Astrocyte (in vitro differentiated cells and primary cell): ENCODE measurements at regions not wholly inside any gene's neighbourhood (a gene's known extent, or its start where the extent isn't known, plus 50 kb on each side); places are given as distances from the start of the nearest gene placed in this dataset.

ENCODE experiments used
- DNase-seq: peaks from one replicate; pipeline ENCODE4 v3.0.0-alpha.2; 2010; ENCODE audit warnings: low read depth
- FAIRE-seq: peaks from 2 replicates; lab custom pipeline; 2011; peaks lifted over from hg19 to GRCh38; lab: Jason Lieb, UNC
- H2AFZ ChIP-seq: 2 replicates; pipeline ENCODE4 v1.6.0; 2012; ENCODE audit warnings: low read depth, low read length, inconsistent platforms
- H3K27ac ChIP-seq: 2 replicates; pipeline ENCODE4 v1.5.1; 2011; ENCODE audit warnings: low read depth, low read length, inconsistent platforms
- H3K27me3 ChIP-seq: 2 replicates; pipeline ENCODE4 v1.6.0; 2011; ENCODE audit warnings: low read length, inconsistent platforms; ENCODE audit not compliant: insufficient read depth
- H3K36me3 ChIP-seq: 2 replicates; pipeline ENCODE4 v1.5.1; 2011; ENCODE audit warnings: low read length, inconsistent platforms; ENCODE audit not compliant: insufficient read depth
- H3K4me1 ChIP-seq: 2 replicates; pipeline ENCODE4 v1.5.1; 2011; ENCODE audit warnings: low read length, inconsistent platforms; ENCODE audit not compliant: insufficient read depth
- H3K4me2 ChIP-seq: 2 replicates; pipeline ENCODE4 v1.6.0; 2012; ENCODE audit warnings: low read length, inconsistent platforms
- H3K4me3 ChIP-seq: 2 replicates; pipeline ENCODE4 v1.5.1; 2011; ENCODE audit warnings: low read depth, mild to moderate bottlenecking, low read length, inconsistent platforms; ENCODE audit not compliant: insufficient read depth
- H3K79me2 ChIP-seq: 2 replicates; pipeline ENCODE4 v1.6.0; 2012; ENCODE audit warnings: mild to moderate bottlenecking, low read length, inconsistent platforms; ENCODE audit not compliant: insufficient read depth
- H3K9ac ChIP-seq: 2 replicates; pipeline ENCODE4 v1.6.0; 2012; ENCODE audit warnings: mild to moderate bottlenecking, low read length, inconsistent platforms
- H3K9me3 ChIP-seq: 2 replicates; pipeline ENCODE4 v1.5.1; 2012; ENCODE audit warnings: low read depth, mild to moderate bottlenecking, low read length, inconsistent platforms; ENCODE audit not compliant: insufficient read depth
- H4K20me1 ChIP-seq: 2 replicates; pipeline ENCODE4 v1.6.0; 2012; ENCODE audit warnings: low read length, inconsistent platforms; ENCODE audit not compliant: insufficient read depth
- H3K27ac Mint-ChIP-seq: one replicate; pipeline ENCODE4 v1.8.0; 2021; ENCODE audit warnings: mild to moderate bottlenecking, mixed read lengths; ENCODE audit not compliant: unreplicated experiment
- H3K27me3 Mint-ChIP-seq: one replicate; pipeline ENCODE4 v1.8.0; 2021; ENCODE audit warnings: low read depth, mixed read lengths; ENCODE audit not compliant: unreplicated experiment
- H3K36me3 Mint-ChIP-seq: one replicate; pipeline ENCODE4 v1.8.0; 2021; ENCODE audit warnings: low read depth, mixed read lengths; ENCODE audit not compliant: unreplicated experiment
- H3K4me1 Mint-ChIP-seq: one replicate; pipeline ENCODE4 v1.8.0; 2021; ENCODE audit warnings: low read depth, mixed read lengths; ENCODE audit not compliant: unreplicated experiment
- H3K4me3 Mint-ChIP-seq: one replicate; pipeline ENCODE4 v1.8.0; 2021; ENCODE audit warnings: mild to moderate bottlenecking, moderate library complexity, mixed read lengths; ENCODE audit not compliant: unreplicated experiment
- H3K9me3 Mint-ChIP-seq: one replicate; pipeline ENCODE4 v1.8.0; 2021; ENCODE audit warnings: mild to moderate bottlenecking, mixed read lengths; ENCODE audit not compliant: unreplicated experiment
- CTCF ChIP-seq: IDR thresholded peaks from 2 replicates; pipeline ENCODE4 v1.5.1; 2011; ENCODE audit warnings: low read depth, mild to moderate bottlenecking, inconsistent platforms, low read length, moderate library complexity; ENCODE audit not compliant: insufficient read depth
- EZH2 ChIP-seq: IDR thresholded peaks from 2 replicates; pipeline ENCODE4 v1.6.1; 2012; ENCODE audit warnings: mild to moderate bottlenecking, low read length, inconsistent platforms; ENCODE audit not compliant: insufficient read depth

- Mint-ChIP-seq H3K4me3 (no peak overlapping the region), H3K4me1 (peaks cover 13% of the 10 kb centered on the region)
- no peak overlapping the region for H2AFZ ChIP-seq
These were observed 98.9 kb upstream of the MAPRE2 start for GRCh38 chr18:34942276-34942675.

DNA sequence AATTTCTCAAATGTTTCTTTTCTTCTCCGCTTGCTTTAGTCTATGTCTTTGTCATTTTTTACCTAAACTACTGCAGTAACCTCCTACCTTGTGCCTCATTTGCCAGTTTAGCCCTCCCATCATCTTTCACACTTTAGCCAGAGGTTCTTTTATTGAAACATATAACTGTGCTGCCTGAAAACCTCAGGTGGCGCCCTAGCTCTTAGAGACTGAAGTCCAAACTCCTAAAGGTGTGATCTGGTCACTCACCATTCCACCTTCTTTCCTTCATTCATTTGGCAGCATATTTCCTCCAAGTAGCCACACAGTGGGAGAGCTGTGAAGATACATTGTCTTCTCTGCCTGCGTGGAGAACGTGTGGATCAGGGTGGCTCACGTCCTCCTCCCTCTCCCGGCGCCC is 98.2 kb upstream of the MAPRE2 start:
- Mint-ChIP-seq H3K9me3 (no peaks in the 10 kb centered on the region), H3K27me3 (no peaks in the 10 kb centered on the region), H3K27ac (no peak overlapping the region), H3K36me3 (no peaks in the 10 kb centered on the region), H3K4me3 (no peak overlapping the region), H3K4me1 (peaks cover 20% of the 10 kb centered on the region)
- no peak overlapping the region for H3K4me2 ChIP-seq
- FAIRE-seq (no peak), DNase-seq (no peak)
- H4K20me1 ChIP-seq = no peaks in the 10 kb centered on the region
- no peaks in the 10 kb centered on the region for H3K79me2 ChIP-seq
- H3K9ac ChIP-seq = no peak overlapping the region
- no peaks in the 10 kb centered on the region for H3K9me3 ChIP-seq
- H3K4me3 ChIP-seq = no peak overlapping the region
- peaks cover 6% of the 10 kb centered on the region for H3K4me1 ChIP-seq
- H3K27me3 ChIP-seq = no peaks in the 10 kb centered on the region
- H3K36me3 ChIP-seq = no peaks in the 10 kb centered on the region
- no peak overlapping the region for H2AFZ ChIP-seq
- TF ChIP-seq CTCF = no peak
- no peak for TF ChIP-seq EZH2
- H3K27ac ChIP-seq = no peak overlapping the region

More at GRCh38 chr18:34942276-34942675, 98.9 kb upstream of the MAPRE2 start:
- no peak overlapping the region for H3K9ac ChIP-seq
- H3K4me3 ChIP-seq = no peak overlapping the region
- no peak overlapping the region for H3K27ac ChIP-seq
- no peaks in the 10 kb centered on the region for H4K20me1 ChIP-seq
- peak; percentile 42 for DNase-seq
- no peaks in the 10 kb centered on the region for H3K79me2 ChIP-seq
- TF ChIP-seq EZH2 (no peak), CTCF (no peak)
- Mint-ChIP-seq H3K27ac (peak overlapping the region; percentile 50), H3K36me3 (no peaks in the 10 kb centered on the region), H3K9me3 (no peaks in the 10 kb centered on the region), H3K27me3 (no peaks in the 10 kb centered on the region)
- H3K4me1 ChIP-seq = peaks cover 3% of the 10 kb centered on the region
- H3K4me2 ChIP-seq = peak overlapping the region; percentile 15
- H3K27me3 ChIP-seq = no peaks in the 10 kb centered on the region
- no peaks in the 10 kb centered on the region for H3K9me3 ChIP-seq
- H3K36me3 ChIP-seq = no peaks in the 10 kb centered on the region
- FAIRE-seq = no peak

DNA sequence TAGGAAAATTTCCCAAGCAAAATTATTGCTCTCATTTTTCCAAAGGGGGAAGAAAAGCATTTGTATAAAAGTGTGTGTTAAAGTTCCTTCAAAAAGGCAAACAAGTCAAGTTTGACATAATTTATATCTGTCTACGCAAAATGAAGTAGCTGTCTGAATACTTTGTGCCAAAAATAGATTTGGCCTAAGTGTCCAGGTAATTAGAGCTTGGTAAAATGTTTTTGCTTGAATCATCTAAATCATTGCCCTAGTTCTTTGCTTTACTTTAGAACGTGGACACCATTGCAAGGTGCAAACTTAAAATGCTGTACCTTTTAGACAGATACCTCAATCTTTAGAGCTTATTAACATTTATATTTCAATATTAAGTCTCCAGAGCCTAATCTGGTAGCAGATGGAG is 97.6 kb upstream of the MAPRE2 start:
- no peaks in the 10 kb centered on the region for H3K9me3 ChIP-seq
- H3K4me1 ChIP-seq = peaks cover 6% of the 10 kb centered on the region
- H3K36me3 Mint-ChIP-seq = no peaks in the 10 kb centered on the region
- no peaks in the 10 kb centered on the region for H3K9me3 Mint-ChIP-seq
- no peak overlapping the region for H3K4me3 ChIP-seq
- H3K27me3 Mint-ChIP-seq = no peaks in the 10 kb centered on the region
- DNase-seq (no peak), FAIRE-seq (no peak)
- H3K27me3 ChIP-seq = no peaks in the 10 kb centered on the region
- no peak overlapping the region for H3K4me3 Mint-ChIP-seq
- no peak overlapping the region for H3K9ac ChIP-seq
- no peak overlapping the region for H3K27ac ChIP-seq
- no peaks in the 10 kb centered on the region for H4K20me1 ChIP-seq
- peaks cover 20% of the 10 kb centered on the region for H3K4me1 Mint-ChIP-seq
- H3K36me3 ChIP-seq = no peaks in the 10 kb centered on the region
- H2AFZ ChIP-seq = no peak overlapping the region
- TF ChIP-seq EZH2 (no peak), CTCF (no peak)
- no peak overlapping the region for H3K27ac Mint-ChIP-seq
- no peaks in the 10 kb centered on the region for H3K79me2 ChIP-seq
- H3K4me2 ChIP-seq = no peak overlapping the region
